Memory B cell (primary cell): ENCODE measurements at regions not wholly inside any gene's neighbourhood (a gene's known extent, or its start where the extent isn't known, plus 50 kb on each side); places are given as distances from the start of the nearest gene placed in this dataset.
"Not testable (repeated sequence)": the region's sequence is repeated elsewhere in the genome, so short reads cannot be mapped to it uniquely, and the experiment has no call there.

Source experiments
- ATAC-seq: fragments of 150-1000 bp; cut with Tn5 transposase; 2 replicates; pipeline ENCODE4 v1.10.0; 2021; ENCODE audit warnings: low read depth, mild to moderate bottlenecking, moderate library complexity
- DNase-seq, 2 donors: peaks; one replicate each; pipeline ENCODE4 v3.0.0; 2022; ENCODE audit warnings: low spot score in 2 of 2
- H3K27ac Mint-ChIP-seq: one replicate; pipeline ENCODE4 v1.8.0; 2022; ENCODE audit warnings: mild to moderate bottlenecking, moderate library complexity, mixed read lengths
- H3K27me3 Mint-ChIP-seq: one replicate; pipeline ENCODE4 v1.8.0; 2022; ENCODE audit warnings: mixed read lengths
- H3K36me3 Mint-ChIP-seq: one replicate; pipeline ENCODE4 v1.8.0; 2022; ENCODE audit warnings: mild to moderate bottlenecking, mixed read lengths
- H3K4me1 Mint-ChIP-seq: one replicate; pipeline ENCODE4 v1.8.0; 2022; ENCODE audit warnings: mixed read lengths
- H3K4me3 Mint-ChIP-seq: one replicate; pipeline ENCODE4 v1.8.0; 2022; ENCODE audit warnings: mild to moderate bottlenecking, moderate library complexity, mixed read lengths
- H3K9me3 Mint-ChIP-seq: one replicate; pipeline ENCODE4 v1.8.0; 2022; ENCODE audit warnings: mixed read lengths

DNA sequence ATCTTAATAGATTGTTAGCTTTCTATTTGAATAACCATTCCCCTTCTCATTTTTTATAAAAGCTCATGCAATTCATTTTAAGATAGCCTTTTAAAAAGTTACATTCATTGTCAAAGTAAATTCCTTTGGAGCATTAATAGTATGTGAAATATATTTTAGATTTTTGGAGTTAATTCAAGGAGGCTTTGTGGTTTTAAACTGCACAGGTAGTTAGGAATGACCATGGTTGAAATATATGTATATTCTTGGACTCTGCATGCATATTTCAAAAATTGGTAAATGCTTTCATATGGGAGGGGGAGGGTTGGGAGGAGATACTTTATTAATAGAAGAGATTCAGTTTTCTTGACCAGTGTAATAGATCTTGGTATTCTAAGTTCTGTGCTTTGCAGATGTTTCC is 244.4 kb upstream of the C2CD4B start:
- no peak overlapping the region for H3K27ac Mint-ChIP-seq
- ATAC-seq (no peak), DNase-seq (no peak)
- no peak overlapping the region for H3K4me3 Mint-ChIP-seq
- H3K9me3 Mint-ChIP-seq = no peaks in the 10 kb centered on the region
- peaks cover 10% of the 10 kb centered on the region for H3K27me3 Mint-ChIP-seq
- H3K36me3 Mint-ChIP-seq = no peaks in the 10 kb centered on the region
- no peaks in the 10 kb centered on the region for H3K4me1 Mint-ChIP-seq

DNA sequence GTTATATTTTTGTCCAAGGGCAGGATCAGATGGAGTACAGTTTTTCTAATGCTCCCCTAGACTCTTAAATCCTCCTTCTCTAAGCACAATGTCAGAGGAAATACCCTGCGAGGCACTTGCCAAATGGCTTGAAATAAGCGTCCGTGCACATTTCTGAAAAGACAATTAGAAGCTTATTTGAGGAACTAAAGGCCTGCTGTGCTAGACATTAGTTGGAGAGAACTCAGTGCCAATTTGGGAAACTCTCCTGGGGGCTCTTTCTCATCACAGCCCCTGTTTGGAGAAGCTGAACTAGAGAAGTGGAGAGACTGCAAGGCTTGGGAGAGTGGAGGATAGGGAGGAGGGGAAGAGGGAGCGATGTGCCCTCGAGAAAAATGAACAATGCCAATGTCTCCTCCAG is 247.6 kb upstream of the C2CD4B start:
- no peaks in the 10 kb centered on the region for H3K9me3 Mint-ChIP-seq
- peaks cover 5% of the 10 kb centered on the region for H3K27me3 Mint-ChIP-seq
- H3K36me3 Mint-ChIP-seq = no peaks in the 10 kb centered on the region
- no peak overlapping the region for H3K27ac Mint-ChIP-seq
- DNase-seq (no peak), ATAC-seq (no peak)
- H3K4me1 Mint-ChIP-seq = no peaks in the 10 kb centered on the region
- H3K4me3 Mint-ChIP-seq = no peak overlapping the region

- H3K4me3 Mint-ChIP-seq = no peak overlapping the region
- ATAC-seq = no peak
- H3K27ac Mint-ChIP-seq = no peak overlapping the region
- DNase-seq = no peak
- H3K9me3 Mint-ChIP-seq = no peaks in the 10 kb centered on the region
- H3K4me1 Mint-ChIP-seq = no peaks in the 10 kb centered on the region
- peaks cover 5% of the 10 kb centered on the region for H3K27me3 Mint-ChIP-seq
- H3K36me3 Mint-ChIP-seq = no peaks in the 10 kb centered on the region
Measured at GRCh38 chr15:62413153-62413552, 248.1 kb upstream of the C2CD4B start.

DNA sequence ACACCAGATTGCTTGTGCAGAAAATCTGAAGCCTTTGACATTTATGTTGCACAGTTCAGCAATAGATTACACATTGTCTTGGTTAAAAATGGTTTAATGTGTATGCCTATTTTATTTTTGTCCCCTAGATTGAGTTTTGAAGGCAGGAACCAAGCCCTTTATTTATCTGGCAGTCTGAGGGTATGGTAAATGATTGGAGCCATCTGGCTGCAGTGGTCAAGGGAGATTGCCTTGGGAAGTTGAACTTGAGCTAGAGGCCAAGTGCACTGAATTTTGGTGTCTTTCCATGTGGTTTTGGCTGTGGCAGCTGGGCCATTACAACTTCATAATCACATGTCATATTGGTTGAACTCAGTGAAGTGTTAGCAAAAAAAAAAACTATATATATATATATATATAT is 248.7 kb upstream of the C2CD4B start:
- Mint-ChIP-seq H3K4me1 (no peaks in the 10 kb centered on the region), H3K36me3 (no peaks in the 10 kb centered on the region), H3K27ac (no peak overlapping the region), H3K4me3 (no peak overlapping the region), H3K9me3 (no peaks in the 10 kb centered on the region), H3K27me3 (peaks cover 5% of the 10 kb centered on the region)
- ATAC-seq (no peak), DNase-seq (no peak)

DNA sequence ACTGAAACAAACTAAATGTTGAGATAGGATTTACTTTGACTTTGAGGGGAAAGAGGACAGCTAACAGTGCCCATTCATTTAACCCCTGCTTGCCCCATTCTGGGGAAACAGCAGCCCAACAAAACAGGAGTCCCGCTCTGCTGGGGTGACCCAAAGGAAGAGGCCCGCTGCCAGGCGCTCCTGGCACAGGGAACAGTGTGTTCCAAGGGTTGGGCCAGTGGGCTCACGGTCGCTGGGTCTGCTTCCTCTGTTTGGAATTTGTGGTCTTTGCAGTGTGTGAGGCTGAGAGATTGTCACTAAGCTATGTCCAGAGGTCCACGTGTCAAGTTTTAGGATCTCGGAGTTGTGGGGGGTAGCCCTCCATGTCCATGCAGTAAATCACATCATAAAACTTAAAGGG is 250.4 kb upstream of the C2CD4B start:
- Mint-ChIP-seq H3K27me3 (peaks cover 4% of the 10 kb centered on the region), H3K9me3 (no peaks in the 10 kb centered on the region), H3K27ac (no peak overlapping the region), H3K36me3 (no peaks in the 10 kb centered on the region), H3K4me1 (no peaks in the 10 kb centered on the region), H3K4me3 (no peak overlapping the region)
- ATAC-seq = no peak
- no peak for DNase-seq

- no peak overlapping the region for H3K4me3 Mint-ChIP-seq
- no peak for ATAC-seq
Measured at GRCh38 chr15:62416526-62416925, 251.4 kb upstream of the C2CD4B start.

GRCh38 chr15:62417439-62417838 is 252.4 kb upstream of the C2CD4B start:
- no peaks in the 10 kb centered on the region for H3K36me3 Mint-ChIP-seq
- DNase-seq = no peak
- no peaks in the 10 kb centered on the region for H3K9me3 Mint-ChIP-seq
- H3K27me3 Mint-ChIP-seq = no peaks in the 10 kb centered on the region
- H3K4me1 Mint-ChIP-seq = no peaks in the 10 kb centered on the region
- no peak overlapping the region for H3K4me3 Mint-ChIP-seq
- no peak overlapping the region for H3K27ac Mint-ChIP-seq
- ATAC-seq = no peak

More at GRCh38 chr15:62416526-62416925, 251.4 kb upstream of the C2CD4B start:
- H3K27ac Mint-ChIP-seq = no peak overlapping the region
- no peaks in the 10 kb centered on the region for H3K36me3 Mint-ChIP-seq
- no peak for DNase-seq
- H3K4me1 Mint-ChIP-seq = no peaks in the 10 kb centered on the region
- no peaks in the 10 kb centered on the region for H3K9me3 Mint-ChIP-seq
- H3K27me3 Mint-ChIP-seq = peaks cover 2% of the 10 kb centered on the region

DNA sequence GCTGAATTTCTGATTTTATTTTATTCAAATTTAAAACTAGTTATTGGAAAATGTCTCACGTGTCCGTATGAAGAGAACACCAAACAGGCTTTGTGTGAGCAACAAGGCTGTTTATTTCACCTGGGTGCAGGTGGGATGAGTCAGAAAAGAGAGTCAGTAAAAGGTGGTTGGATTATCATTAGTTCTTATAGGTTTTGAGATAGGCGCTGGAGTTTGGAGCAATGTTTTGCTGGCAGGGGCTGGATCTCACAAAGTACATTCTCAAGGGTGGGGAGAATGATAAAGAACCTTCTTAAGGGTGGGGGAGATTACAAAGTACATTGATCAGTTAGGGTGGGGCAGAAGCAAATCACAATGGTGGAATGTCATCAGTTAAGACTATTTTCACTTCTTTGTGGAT is 253.4 kb upstream of the C2CD4B start:
- not testable (repeated sequence) for H3K9me3 Mint-ChIP-seq, H3K36me3 Mint-ChIP-seq, H3K27me3 Mint-ChIP-seq, H3K4me1 Mint-ChIP-seq, DNase-seq, ATAC-seq, H3K27ac Mint-ChIP-seq, H3K4me3 Mint-ChIP-seq

DNA sequence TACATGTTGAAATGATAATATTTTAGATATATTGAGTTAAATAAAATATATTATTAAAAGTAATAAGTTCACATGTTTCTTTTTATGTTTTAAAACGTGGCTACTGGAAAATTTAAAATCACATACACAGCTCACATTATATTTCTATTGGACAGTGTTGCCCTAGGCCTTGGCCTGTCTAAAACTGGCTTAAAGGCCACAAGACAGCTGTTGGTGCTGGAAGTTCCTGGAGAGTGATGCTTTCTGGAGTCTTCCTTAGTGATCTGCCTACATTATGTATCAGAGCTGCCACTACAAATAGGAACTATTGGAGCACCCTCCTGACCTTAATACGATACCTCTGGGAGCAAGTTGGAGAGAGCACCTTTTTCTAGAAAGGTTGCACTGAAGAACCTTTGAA is 254.1 kb upstream of the C2CD4B start:
- no peak for DNase-seq
- H3K27me3 Mint-ChIP-seq = no peaks in the 10 kb centered on the region
- no peaks in the 10 kb centered on the region for H3K4me1 Mint-ChIP-seq
- ATAC-seq = no peak
- H3K9me3 Mint-ChIP-seq = no peaks in the 10 kb centered on the region
- no peak overlapping the region for H3K27ac Mint-ChIP-seq
- H3K4me3 Mint-ChIP-seq = no peak overlapping the region
- H3K36me3 Mint-ChIP-seq = no peaks in the 10 kb centered on the region

GRCh38 chr15:62420371-62420770 is 255.3 kb upstream of the C2CD4B start:
- not testable (repeated sequence) for DNase-seq, H3K9me3 Mint-ChIP-seq, H3K4me3 Mint-ChIP-seq, H3K27me3 Mint-ChIP-seq, H3K27ac Mint-ChIP-seq, H3K4me1 Mint-ChIP-seq, ATAC-seq, H3K36me3 Mint-ChIP-seq

GRCh38 chr15:62421289-62421688 is 256.2 kb upstream of the C2CD4B start:
- Mint-ChIP-seq H3K36me3 (no peaks in the 10 kb centered on the region), H3K9me3 (no peaks in the 10 kb centered on the region), H3K27ac (no peak overlapping the region), H3K27me3 (no peaks in the 10 kb centered on the region), H3K4me3 (no peak overlapping the region), H3K4me1 (no peaks in the 10 kb centered on the region)
- DNase-seq = no peak
- ATAC-seq = no peak

DNA sequence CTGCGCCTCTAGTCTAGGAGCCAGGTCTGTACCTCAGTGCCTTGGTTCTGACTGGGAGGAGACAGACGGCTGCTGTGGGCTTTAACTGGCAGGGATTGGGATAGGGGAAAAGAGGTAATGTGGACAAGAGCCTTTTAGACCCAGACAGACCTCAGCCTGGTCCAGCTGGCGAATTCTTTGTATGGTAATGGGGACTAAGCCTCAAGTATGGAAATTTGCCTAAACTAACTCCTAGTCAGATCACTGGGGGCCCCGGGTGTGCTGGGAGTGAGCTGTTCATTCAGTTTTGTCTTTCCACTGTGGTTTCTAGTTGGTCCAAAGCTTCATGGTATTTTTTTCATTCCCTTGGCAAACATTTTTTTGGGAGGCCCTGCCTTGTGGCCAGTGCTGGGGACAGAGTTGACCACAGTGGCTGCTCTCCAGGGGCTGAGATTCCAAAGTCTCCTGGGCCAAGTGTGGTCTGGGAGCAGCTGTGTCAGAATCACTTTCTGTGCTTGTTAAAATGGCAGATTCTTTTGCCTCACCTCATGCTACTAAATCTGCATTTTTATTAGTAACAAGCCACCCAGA is 261.4 kb upstream of the C2CD4B start:
- DNase-seq = no peak
- Mint-ChIP-seq H3K4me3 (no peak overlapping the region), H3K27ac (no peak overlapping the region), H3K9me3 (no peaks in the 10 kb centered on the region), H3K27me3 (no peaks in the 10 kb centered on the region), H3K36me3 (no peaks in the 10 kb centered on the region), H3K4me1 (no peaks in the 10 kb centered on the region)
- ATAC-seq = no peak

- Mint-ChIP-seq H3K27ac (no peak overlapping the region), H3K9me3 (no peaks in the 10 kb centered on the region), H3K4me3 (no peak overlapping the region), H3K4me1 (no peaks in the 10 kb centered on the region), H3K36me3 (no peaks in the 10 kb centered on the region), H3K27me3 (no peaks in the 10 kb centered on the region)
- DNase-seq (no peak), ATAC-seq (no peak)
Measured at GRCh38 chr15:62428259-62428658, 263.2 kb upstream of the C2CD4B start.

DNA sequence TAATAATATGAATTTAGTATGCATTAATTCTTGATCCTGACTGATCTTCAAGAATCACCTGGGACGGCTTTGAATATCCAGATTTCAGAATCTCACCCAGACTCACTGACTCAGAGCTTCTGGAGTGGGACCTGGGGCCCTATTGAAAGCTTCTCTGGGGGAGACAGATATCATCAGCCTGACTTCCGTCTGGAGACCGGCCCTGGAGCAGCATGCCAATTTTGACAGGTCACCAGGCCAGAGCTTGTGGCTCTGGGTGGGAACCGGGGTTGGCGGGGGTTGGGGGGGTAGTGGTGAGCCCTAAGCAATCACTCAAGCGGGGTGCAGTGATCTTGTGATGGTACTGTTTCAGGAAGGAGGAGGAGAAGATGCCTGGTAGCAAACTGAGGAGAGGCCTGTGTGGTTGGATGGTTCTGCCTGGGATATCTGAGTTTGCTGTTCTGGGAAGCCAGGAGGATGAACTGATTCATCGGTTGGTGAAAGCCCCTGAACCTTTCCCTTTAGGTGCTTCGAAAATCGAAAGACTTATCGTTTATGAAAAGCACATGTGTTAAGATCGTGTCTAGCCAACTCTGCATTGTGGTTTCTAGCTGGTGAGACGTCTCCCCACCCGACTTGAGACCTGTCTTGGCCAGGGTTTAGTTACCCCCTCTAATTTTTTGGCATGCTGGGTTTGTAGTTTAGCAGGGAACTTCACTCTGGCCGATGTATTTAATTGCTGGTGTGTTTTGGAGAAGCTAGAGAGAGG is 263.9 kb upstream of the C2CD4B start:
- no peak overlapping the region for H3K27ac Mint-ChIP-seq
- H3K36me3 Mint-ChIP-seq = no peaks in the 10 kb centered on the region
- no peak for DNase-seq
- H3K4me1 Mint-ChIP-seq = no peaks in the 10 kb centered on the region
- no peaks in the 10 kb centered on the region for H3K9me3 Mint-ChIP-seq
- no peak for ATAC-seq
- no peaks in the 10 kb centered on the region for H3K27me3 Mint-ChIP-seq
- no peak overlapping the region for H3K4me3 Mint-ChIP-seq

- no peaks in the 10 kb centered on the region for H3K4me1 Mint-ChIP-seq
- DNase-seq (no peak), ATAC-seq (no peak)
- no peak overlapping the region for H3K4me3 Mint-ChIP-seq
- no peaks in the 10 kb centered on the region for H3K27me3 Mint-ChIP-seq
- H3K27ac Mint-ChIP-seq = no peak overlapping the region
- no peaks in the 10 kb centered on the region for H3K36me3 Mint-ChIP-seq
- no peaks in the 10 kb centered on the region for H3K9me3 Mint-ChIP-seq
Measured at GRCh38 chr15:62430056-62430455, 265.0 kb upstream of the C2CD4B start.
